K562 (cell line): ENCODE measurements at regions not wholly inside any gene's neighbourhood (a gene's known extent, or its start where the extent isn't known, plus 50 kb on each side); places are given as distances from the start of the nearest gene placed in this dataset.

Experiments used
- ATAC-seq: fragments of 200-7000 bp; cut with Tn5 transposase; 3 replicates; pipeline ENCODE4 v1.9.1; 2020; ENCODE audit warnings: moderate library complexity
- BruUV-seq: library from RNA; stranded (reverse); fragments of 400-500 nt; replicated peaks from 2 replicates; lab custom pipeline; 2021; lab: Mats Ljungman, UMichigan
- CTCF ChIA-PET: fragments of 300-600 bp; formaldehyde crosslinking; extraction: SDS; loops from one replicate; lab custom pipeline; 2021; ENCODE audit warnings: low intra/inter-chr PET ratio; lab: Yijun Ruan, JAX
- POLR2A ChIA-PET: fragments of 300-600, 350-650 bp; sonication (Branson Sonifier 250); formaldehyde crosslinking; extraction: SDS; loops from one replicate; lab custom pipeline; 2021; ENCODE audit warnings: antibody characterized with exemption, inconsistent platforms; lab: Yijun Ruan, JAX
- DNase-seq, 4 experiments: peaks; one replicate each; pipeline versions ENCODE4 v3.0.0 to v3.0.0-alpha.2; 2011 to 2018; ENCODE audit warnings: low spot score in 3 of 4, mixed read lengths in 3 of 4; ENCODE audit errors: extremely low read depth in 1 of 4
- FAIRE-seq: peaks from 2 replicates; lab custom pipeline; 2011; peaks lifted over from hg19 to GRCh38; lab: Jason Lieb, UNC
- H2AFZ ChIP-seq: 2 replicates; pipeline ENCODE4 v1.6.0; 2011; ENCODE audit warnings: low read depth, low read length, control low read depth, inconsistent platforms
- H3K27ac ChIP-seq: fragments of 200-600 bp; 3 replicates; pipeline ENCODE4 v1.8.0; 2011; ENCODE audit warnings: low read depth, mild to moderate bottlenecking, control low read depth, inconsistent platforms, low read length, moderate library complexity, mixed read lengths; ENCODE audit errors: extremely low read depth
- H3K27me3 ChIP-seq, 2 experiments: fragments of 300-600 bp in 1 of 2; 2 replicates in 1 of 2; 3 replicates in 1 of 2; pipeline versions ENCODE4 v1.6.0 to v1.8.0; 2011; ENCODE audit warnings: inconsistent platforms in 2 of 2, low read length in 2 of 2, mild to moderate bottlenecking in 1 of 2, mixed read lengths in 1 of 2, moderate library complexity in 1 of 2; ENCODE audit not compliant: control insufficient read depth in 2 of 2, insufficient read depth in 2 of 2
- H3K36me3 ChIP-seq: fragments of 300-600 bp; 3 replicates; pipeline ENCODE4 v1.8.0; 2011; ENCODE audit warnings: mild to moderate bottlenecking, low read length, inconsistent platforms; ENCODE audit not compliant: control insufficient read depth, insufficient read depth
- H3K4me1 ChIP-seq, 2 experiments: fragments of 200-600 bp in 1 of 2; replicated peaks in 1 of 2; 2 replicates in 1 of 2; 3 replicates in 1 of 2; pipeline versions ENCODE4 v1.5.1 to v1.8.0; 2011; ENCODE audit warnings: inconsistent platforms in 2 of 2, low read length in 2 of 2, mild to moderate bottlenecking in 1 of 2, mixed read lengths in 1 of 2, moderate library complexity in 1 of 2; ENCODE audit not compliant: control insufficient read depth in 2 of 2, insufficient read depth in 2 of 2
- H3K4me2 ChIP-seq: 2 replicates; pipeline ENCODE4 v1.6.1; 2011; ENCODE audit warnings: low read length, control low read depth, inconsistent platforms, mixed read lengths; ENCODE audit not compliant: insufficient read depth
- H3K4me3 ChIP-seq: fragments of 200-600 bp; sonication (generic), shearing (Covaris generic); 2 replicates; pipeline ENCODE4 v1.5.1; 2016; ENCODE audit warnings: control low read depth, inconsistent platforms
- H3K79me2 ChIP-seq: fragments of 200-600 bp; 3 replicates; pipeline ENCODE4 v1.8.0; 2011; ENCODE audit warnings: low read length, inconsistent platforms; ENCODE audit not compliant: control insufficient read depth, insufficient read depth
- H3K9ac ChIP-seq, 2 experiments: 2 replicates each; pipeline versions ENCODE4 v1.6.0 to v1.6.1; 2011; ENCODE audit warnings: low read depth in 2 of 2, low read length in 2 of 2, control low read depth in 1 of 2, inconsistent platforms in 1 of 2, mild to moderate bottlenecking in 1 of 2, mixed read lengths in 1 of 2; ENCODE audit not compliant: insufficient read depth in 1 of 2
- H3K9me1 ChIP-seq: one replicate; pipeline ENCODE4 v1.6.0; 2011; ENCODE audit warnings: inconsistent platforms, mild to moderate bottlenecking, low read length, moderate library complexity; ENCODE audit not compliant: control insufficient read depth, insufficient read depth
- H3K9me3 ChIP-seq: replicated peaks from 2 replicates; pipeline ENCODE4 v1.5.1; 2011; ENCODE audit warnings: low read depth, low read length, inconsistent platforms; ENCODE audit not compliant: control insufficient read depth, insufficient read depth
- H4K20me1 ChIP-seq: replicated peaks from 2 replicates; pipeline ENCODE4 v1.6.1; 2011; ENCODE audit warnings: low read length, inconsistent platforms, mixed read lengths; ENCODE audit not compliant: control insufficient read depth, insufficient read depth
- CCNT2 ChIP-seq: IDR thresholded peaks from 2 replicates; pipeline ENCODE4 v1.6.1; 2011; ENCODE audit warnings: borderline replicate concordance, low read depth, mild to moderate bottlenecking, moderate library complexity, mixed read lengths, low read length; ENCODE audit not compliant: insufficient read length; ENCODE audit errors: extremely low read depth
- CREM ChIP-seq: IDR thresholded peaks from 2 replicates; pipeline ENCODE4 v1.6.1; 2014; ENCODE audit warnings: antibody characterized with exemption, low read depth
- MEF2D ChIP-seq: conservative IDR thresholded peaks from 2 replicates; pipeline ENCODE4 v1.6.1; 2016; ENCODE audit warnings: low read depth, missing genetic modification characterization, missing compliant biosample characterization
- MXD1 ChIP-seq: fragments of 250-450 bp; sonication (Bioruptor Pico); IDR thresholded peaks from 2 replicates; pipeline ENCODE4 v1.8.0; 2021; ENCODE audit warnings: borderline replicate concordance, mild to moderate bottlenecking, moderate library complexity; ENCODE audit not compliant: poor library complexity, severe bottlenecking
- NUFIP1 ChIP-seq: fragments of 450-650 bp; IDR thresholded peaks from 2 replicates; pipeline ENCODE4 v1.6.1; 2018; ENCODE audit not compliant: partially characterized antibody
- ZKSCAN3 ChIP-seq: fragments of 250-450 bp; sonication (Bioruptor Pico); IDR thresholded peaks from 2 replicates; pipeline ENCODE4 v1.4.0; 2020
- ZNF699 ChIP-seq: fragments of 250-450 bp; sonication (Bioruptor Pico); IDR thresholded peaks from 2 replicates; pipeline ENCODE4 v1.8.0; 2021; ENCODE audit warnings: mild to moderate bottlenecking, moderate library complexity; ENCODE audit not compliant: insufficient replicate concordance
- WGBS: fragments of 100-300 bp; shearing (Covaris generic); methylation state at CpG from one replicate; pipeline ENCODE4 v1.1.6; 2016; ENCODE audit warnings: low coverage, mixed read lengths; ENCODE audit not compliant: insufficient coverage; ENCODE audit errors: missing lambda C conversion rate; 5-methylcytosine and 5-hydroxymethylcytosine counted together
- in situ Hi-C: fragments of 300-500 bp; cut with MboI; formaldehyde crosslinking; loops from 4 replicates; pipeline ENCODE4 v1.15.0; 2018; ENCODE audit warnings: inconsistent platforms, mixed read lengths
- intact Hi-C: fragments of 100-400 bp; cut with micrococcal nuclease; formaldehyde crosslinking; loops from 2 replicates; pipeline ENCODE4 v1.14.2; 2022

- TF ChIP-seq NUFIP1: no peak
- TF ChIP-seq CCNT2: no peak
- no peak for TF ChIP-seq ZNF699 (CRISPR knock-in tag)
- no peak for TF ChIP-seq CREM
- TF ChIP-seq MXD1 (CRISPR knock-in tag): no peak
- no peak for TF ChIP-seq MEF2D (tag)
- TF ChIP-seq, all 486 proteins: peak for 0
Observed at GRCh38 chr10:88147000-88147798, 283.8 kb downstream of the PTEN start (continued).

- WGBS: 0% methylated on average over 1 of the region's 1 CpG
- Histone ChIP-seq H3K36me3 (no peaks in the 10 kb centered on the region), H3K79me2 (no peaks in the 10 kb centered on the region), H3K9me1 (no peaks in the 10 kb centered on the region), H3K4me1 (no peaks in the 10 kb centered on the region), H3K27me3 (no peaks in the 10 kb centered on the region), H3K9ac (no peak overlapping the region), H4K20me1 (no peaks in the 10 kb centered on the region), H3K9me3 (no peaks in the 10 kb centered on the region), H3K4me2 (no peak overlapping the region), H3K4me3 (no peak overlapping the region), H3K27ac (no peak overlapping the region), H2AFZ (no peak overlapping the region)
- ATAC-seq (no peak), FAIRE-seq (no peak), DNase-seq (no peak)
- BruUV-seq: no TSS peak
- intact Hi-C loops (no loop called here), in situ Hi-C loops (no loop called here)
- ChIA-PET POLR2A (interaction anchor here (0.6 kb wide), 1 partner anchor 763 kb away, joined by 3 read pairs; no protein-coding TSS in a partner anchor), CTCF (no interaction called here)
- no peak for TF ChIP-seq ZKSCAN3 (CRISPR knock-in tag)
Observed at GRCh38 chr10:88149906-88150305, 286.5 kb downstream of the PTEN start.
